Activated CD4-positive, alpha-beta T cell treated with anti-CD3 and anti-CD28 coated beads for 36 hours (primary cell): ENCODE measurements at regions not wholly inside any gene's neighbourhood (a gene's known extent, or its start where the extent isn't known, plus 50 kb on each side); places are given as distances from the start of the nearest gene placed in this dataset.

Source experiments
- ATAC-seq: fragments of 200-7000 bp; cut with Tn5 transposase; one replicate; pipeline ENCODE4 v1.10.0; 2021; ENCODE audit warnings: mild to moderate bottlenecking, moderate library complexity
- CTCF ChIA-PET: fragments of 350-600 bp; sonication (Branson Sonifier 250); formaldehyde crosslinking; loops from one replicate; lab custom pipeline; 2021; ENCODE audit warnings: antibody characterized with exemption; lab: Charles Lee
- POLR2A ChIA-PET: fragments of 350-600 bp; sonication (Branson Sonifier 250); formaldehyde crosslinking; loops from one replicate; lab custom pipeline; 2021; ENCODE audit warnings: antibody characterized with exemption, inconsistent platforms; lab: Charles Lee
- DNase-seq: peaks from one replicate; pipeline ENCODE4 v3.0.0-alpha.2; 2020
- H3K27ac Mint-ChIP-seq: one replicate; pipeline ENCODE4 v1.8.0; 2021; ENCODE audit warnings: mixed read lengths
- H3K27me3 Mint-ChIP-seq: one replicate; pipeline ENCODE4 v1.8.0; 2021; ENCODE audit warnings: mixed read lengths
- H3K36me3 Mint-ChIP-seq: one replicate; pipeline ENCODE4 v1.8.0; 2021; ENCODE audit warnings: low read depth, mixed read lengths
- H3K4me1 Mint-ChIP-seq: one replicate; pipeline ENCODE4 v1.8.0; 2021; ENCODE audit warnings: mixed read lengths
- H3K4me3 Mint-ChIP-seq: one replicate; pipeline ENCODE4 v1.8.0; 2021; ENCODE audit warnings: mild to moderate bottlenecking, moderate library complexity, mixed read lengths
- H3K9me3 Mint-ChIP-seq: one replicate; pipeline ENCODE4 v1.8.0; 2021; ENCODE audit warnings: low read depth, mixed read lengths
- intact Hi-C, 2 experiments: fragments of 100-400 bp; cut with DNase I in 1 of 2; cut with micrococcal nuclease in 1 of 2; formaldehyde crosslinking; loops; one replicate each; pipeline versions ENCODE4 v1.14.2 to v1.15.1; 2022 to 2024; cut with DNase I, micrococcal nuclease

- H3K4me3 Mint-ChIP-seq: no peak overlapping the region
- intact Hi-C loops: no loop called here
- no peak overlapping the region for H3K27ac Mint-ChIP-seq
- peaks cover 4% of the 10 kb centered on the region for H3K4me1 Mint-ChIP-seq
- DNase-seq (no peak), ATAC-seq (no peak)
- POLR2A ChIA-PET: no interaction called here
- H3K9me3 Mint-ChIP-seq: no peaks in the 10 kb centered on the region
- H3K27me3 Mint-ChIP-seq: no peaks in the 10 kb centered on the region
- CTCF ChIA-PET: interaction anchor here (1.1 to 1.6 kb wide), 2 partner anchors 8 to 36 kb away, joined by 3 to 4 read pairs; no protein-coding TSS in a partner anchor
- H3K36me3 Mint-ChIP-seq: no peaks in the 10 kb centered on the region
Observed at GRCh38 chr22:46081036-46081830, 69.1 kb upstream of the PPARA start.

- Mint-ChIP-seq H3K27me3 (no peaks in the 10 kb centered on the region), H3K27ac (no peak overlapping the region), H3K4me1 (peaks cover 4% of the 10 kb centered on the region), H3K9me3 (no peaks in the 10 kb centered on the region), H3K36me3 (no peaks in the 10 kb centered on the region), H3K4me3 (no peak overlapping the region)
- no peak for ATAC-seq
- POLR2A ChIA-PET: no interaction called here
- intact Hi-C loops: no loop called here
- no peak for DNase-seq
- CTCF ChIA-PET: interaction anchor here (0.7 to 1.6 kb wide), 2 partner anchors 9 to 75 kb away, joined by 3 to 4 read pairs; no protein-coding TSS in a partner anchor
Observed at GRCh38 chr22:46081831-46082210, 68.5 kb upstream of the PPARA start.

GRCh38 chr22:46082633-46083032 is 67.7 kb upstream of the PPARA start:
- CTCF ChIA-PET: interaction anchor here (0.5 to 1.6 kb wide), 4 partner anchors 10 to 76 kb away, joined by 3 to 4 read pairs (median 4); no protein-coding TSS in a partner anchor
- POLR2A ChIA-PET: no interaction called here

GRCh38 chr22:46083383-46084350 is 66.7 kb upstream of the PPARA start:
- H3K9me3 Mint-ChIP-seq: no peaks in the 10 kb centered on the region
- H3K36me3 Mint-ChIP-seq: no peaks in the 10 kb centered on the region
- ChIA-PET POLR2A (no interaction called here), CTCF (no interaction called here)
- no peak overlapping the region for H3K27ac Mint-ChIP-seq
- ATAC-seq: no peak
- peaks cover 4% of the 10 kb centered on the region for H3K4me1 Mint-ChIP-seq
- no peak for DNase-seq
- no peaks in the 10 kb centered on the region for H3K27me3 Mint-ChIP-seq
- H3K4me3 Mint-ChIP-seq: no peak overlapping the region
- intact Hi-C loops: no loop called here

More at GRCh38 chr22:46082633-46083032, 67.7 kb upstream of the PPARA start:
- Mint-ChIP-seq H3K4me1 (peaks cover 4% of the 10 kb centered on the region), H3K27ac (no peak overlapping the region), H3K4me3 (no peak overlapping the region), H3K27me3 (no peaks in the 10 kb centered on the region), H3K36me3 (no peaks in the 10 kb centered on the region), H3K9me3 (no peaks in the 10 kb centered on the region)
- intact Hi-C loops: no loop called here
- ATAC-seq: no peak
- DNase-seq: no peak

- H3K9me3 Mint-ChIP-seq: no peaks in the 10 kb centered on the region
- H3K27ac Mint-ChIP-seq: no peak overlapping the region
- H3K4me1 Mint-ChIP-seq: peaks cover 4% of the 10 kb centered on the region
- no peak for ATAC-seq
- intact Hi-C loops: no loop called here
- H3K36me3 Mint-ChIP-seq: no peaks in the 10 kb centered on the region
- H3K27me3 Mint-ChIP-seq: no peaks in the 10 kb centered on the region
- no peak overlapping the region for H3K4me3 Mint-ChIP-seq
- DNase-seq: no peak
- POLR2A ChIA-PET: no interaction called here
- CTCF ChIA-PET: no interaction called here
Observed at GRCh38 chr22:46084376-46084775, 66.0 kb upstream of the PPARA start.

- Mint-ChIP-seq H3K4me1 (peaks cover 4% of the 10 kb centered on the region), H3K4me3 (no peak overlapping the region), H3K27ac (no peak overlapping the region), H3K9me3 (no peaks in the 10 kb centered on the region), H3K27me3 (no peaks in the 10 kb centered on the region), H3K36me3 (no peaks in the 10 kb centered on the region)
- intact Hi-C loops: no loop called here
- ChIA-PET CTCF (no interaction called here), POLR2A (no interaction called here)
- ATAC-seq (no peak), DNase-seq (no peak)
Observed at GRCh38 chr22:46084943-46085827, 65.1 kb upstream of the PPARA start.

- intact Hi-C loops: no loop called here
- DNase-seq (no peak), ATAC-seq (no peak)
- H3K4me3 Mint-ChIP-seq: no peak overlapping the region
- no peaks in the 10 kb centered on the region for H3K36me3 Mint-ChIP-seq
- H3K4me1 Mint-ChIP-seq: peaks cover 4% of the 10 kb centered on the region
- H3K27ac Mint-ChIP-seq: no peak overlapping the region
- POLR2A ChIA-PET: no interaction called here
- H3K9me3 Mint-ChIP-seq: no peaks in the 10 kb centered on the region
- CTCF ChIA-PET: no interaction called here
- no peaks in the 10 kb centered on the region for H3K27me3 Mint-ChIP-seq
Observed at GRCh38 chr22:46085828-46086576, 64.3 kb upstream of the PPARA start.

- POLR2A ChIA-PET: no interaction called here
- intact Hi-C loops: no loop called here
- ATAC-seq (no peak), DNase-seq (no peak)
- H3K27me3 Mint-ChIP-seq: no peaks in the 10 kb centered on the region
- peaks cover 4% of the 10 kb centered on the region for H3K4me1 Mint-ChIP-seq
- no peaks in the 10 kb centered on the region for H3K9me3 Mint-ChIP-seq
- CTCF ChIA-PET: no interaction called here
- no peak overlapping the region for H3K4me3 Mint-ChIP-seq
- no peaks in the 10 kb centered on the region for H3K36me3 Mint-ChIP-seq
- no peak overlapping the region for H3K27ac Mint-ChIP-seq
Observed at GRCh38 chr22:46086577-46087335, 63.6 kb upstream of the PPARA start.

GRCh38 chr22:46087336-46087690 is 63.0 kb upstream of the PPARA start:
- no peaks in the 10 kb centered on the region for H3K9me3 Mint-ChIP-seq
- intact Hi-C loops: no loop called here
- H3K4me3 Mint-ChIP-seq: no peak overlapping the region
- H3K36me3 Mint-ChIP-seq: no peaks in the 10 kb centered on the region
- DNase-seq (no peak), ATAC-seq (no peak)
- CTCF ChIA-PET: no interaction called here
- no peaks in the 10 kb centered on the region for H3K27me3 Mint-ChIP-seq
- H3K27ac Mint-ChIP-seq: no peak overlapping the region
- H3K4me1 Mint-ChIP-seq: peaks cover 4% of the 10 kb centered on the region
- POLR2A ChIA-PET: no interaction called here

GRCh38 chr22:46087816-46088277 is 62.5 kb upstream of the PPARA start:
- intact Hi-C loops: no loop called here
- ATAC-seq (no peak), DNase-seq (no peak)
- Mint-ChIP-seq H3K4me1 (peaks cover 4% of the 10 kb centered on the region), H3K36me3 (no peaks in the 10 kb centered on the region), H3K27me3 (no peaks in the 10 kb centered on the region), H3K27ac (no peak overlapping the region), H3K4me3 (no peak overlapping the region), H3K9me3 (no peaks in the 10 kb centered on the region)
- POLR2A ChIA-PET: interaction anchor here (0.7 kb wide), 1 partner anchor 210 kb away, joined by 4 read pairs; no protein-coding TSS in a partner anchor
- CTCF ChIA-PET: no interaction called here
